NCI-H146 treated with DMSO at 0.1 percent for 48 hours (cell line): ENCODE measurements at regions not wholly inside any gene's neighbourhood (a gene's known extent, or its start where the extent isn't known, plus 50 kb on each side); places are given as distances from the start of the nearest gene placed in this dataset.

Source experiments
- DNase-seq: peaks from one replicate; lab custom pipeline; 2025; ENCODE audit not compliant: unreplicated experiment; lab: John Stamatoyannopoulos, UW

DNA sequence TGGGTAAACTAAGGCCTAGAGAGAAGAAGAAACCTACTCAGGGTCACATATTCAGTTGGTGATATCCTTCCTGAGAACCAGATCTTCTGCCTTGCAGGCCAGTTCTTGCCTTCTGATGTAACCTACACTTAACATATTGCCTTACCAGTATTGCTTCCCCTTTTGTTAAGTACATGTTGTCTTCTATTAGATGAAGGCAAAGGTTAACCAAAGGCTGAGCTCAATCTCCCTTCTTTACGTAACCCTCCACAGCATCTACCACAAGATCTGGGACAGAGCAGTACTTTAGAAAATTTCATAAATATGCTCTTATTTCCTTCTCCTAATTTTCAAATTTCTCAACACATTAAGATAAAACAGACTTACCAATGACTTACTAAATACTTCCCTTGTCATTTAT, 474.4 kb downstream of the SH2D1A start:
- no peak for DNase-seq

DNA sequence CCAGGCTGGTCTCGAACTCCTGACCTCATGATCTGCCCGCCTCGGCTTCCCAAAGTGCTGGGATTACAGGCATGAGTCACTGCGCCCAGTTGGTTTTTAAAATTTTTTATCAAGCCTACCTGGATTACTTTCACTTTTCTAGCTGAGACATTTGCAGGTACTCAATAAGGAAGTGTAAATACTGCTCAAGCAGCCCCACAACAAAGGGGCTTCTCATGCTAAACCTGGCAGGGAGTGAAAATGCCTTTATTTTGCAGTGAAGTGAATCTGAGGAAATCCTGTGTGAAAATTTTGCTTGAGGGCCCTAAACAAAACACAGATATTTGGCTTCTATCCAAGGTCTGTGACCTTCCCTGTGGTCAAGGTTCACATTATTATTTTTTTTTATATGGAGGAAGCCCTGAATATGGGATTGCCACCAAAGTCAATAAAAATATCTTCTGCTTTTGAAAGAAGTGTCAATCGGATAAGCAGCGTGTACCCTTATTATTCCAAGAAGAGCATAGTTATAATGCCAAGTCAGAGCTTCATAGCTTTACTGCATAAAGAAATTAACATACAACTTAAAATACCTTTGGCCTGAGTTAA, 481.0 kb downstream of the SH2D1A start:
- peak; percentile 75 for DNase-seq

GRCh38 chrX:124829930-124830329, 483.6 kb downstream of the SH2D1A start:
- DNase-seq: no peak

DNA sequence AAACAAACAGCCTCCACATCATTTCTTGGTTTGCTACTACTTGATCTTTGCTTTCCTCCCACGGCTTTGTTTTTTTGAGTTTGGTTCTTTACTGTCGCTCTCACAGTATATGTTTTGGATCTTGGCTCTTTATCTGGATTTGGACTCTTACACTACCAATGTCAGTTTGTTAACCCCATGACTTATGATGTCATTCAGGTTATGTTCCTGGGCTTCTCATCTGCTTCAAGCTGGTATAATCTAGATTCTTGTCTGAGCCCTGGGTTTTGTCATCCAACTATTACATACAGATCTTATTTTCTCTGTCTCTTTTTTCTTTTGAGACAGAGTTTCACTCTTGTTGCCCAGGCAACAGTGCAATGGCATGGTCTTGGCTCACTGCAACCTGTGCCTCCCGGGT, 482.9 kb upstream of the TEX13C start:
- no peak for DNase-seq

DNA sequence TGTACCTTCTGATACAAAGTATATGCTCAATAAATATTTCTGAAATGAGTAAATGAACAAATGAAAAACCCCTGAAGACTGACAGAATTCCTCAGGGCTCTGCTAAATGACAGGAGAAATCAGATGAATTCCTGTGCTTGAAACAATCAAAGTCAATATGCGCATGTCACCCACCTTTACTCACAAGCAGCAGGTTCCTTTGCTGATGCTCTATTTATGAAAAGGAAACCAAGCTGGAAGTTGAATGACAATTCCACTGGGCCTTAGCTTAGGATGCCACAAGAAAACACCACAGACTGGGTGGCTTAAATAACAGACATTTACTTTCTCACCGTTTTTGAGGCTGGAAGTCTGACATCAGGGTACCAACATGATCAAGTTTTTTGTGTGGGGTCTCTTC, 477.5 kb upstream of the TEX13C start:
- no peak for DNase-seq

GRCh38 chrX:124860736-124861135, 458.9 kb upstream of the TEX13C start:
- DNase-seq: no peak

DNA sequence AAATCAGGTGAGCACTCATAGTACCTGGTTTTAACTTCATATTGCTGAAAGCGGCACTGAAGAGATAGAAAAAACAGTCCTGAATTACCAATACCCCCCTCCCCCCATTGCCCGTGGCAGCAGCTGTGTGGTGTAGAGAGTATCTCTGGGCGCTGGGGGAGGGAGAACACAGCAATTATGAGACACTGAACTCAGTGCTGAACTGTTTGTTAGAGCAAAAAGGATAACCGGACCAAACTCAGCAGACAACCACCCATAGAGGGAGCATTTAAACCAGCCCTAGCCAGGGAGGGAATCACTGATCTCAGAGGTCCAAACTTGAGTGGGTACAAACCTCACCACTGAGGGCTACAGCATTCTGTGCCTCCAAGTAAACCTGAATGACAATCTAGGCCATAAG, 457.4 kb upstream of the TEX13C start:
- DNase-seq: no peak

DNA sequence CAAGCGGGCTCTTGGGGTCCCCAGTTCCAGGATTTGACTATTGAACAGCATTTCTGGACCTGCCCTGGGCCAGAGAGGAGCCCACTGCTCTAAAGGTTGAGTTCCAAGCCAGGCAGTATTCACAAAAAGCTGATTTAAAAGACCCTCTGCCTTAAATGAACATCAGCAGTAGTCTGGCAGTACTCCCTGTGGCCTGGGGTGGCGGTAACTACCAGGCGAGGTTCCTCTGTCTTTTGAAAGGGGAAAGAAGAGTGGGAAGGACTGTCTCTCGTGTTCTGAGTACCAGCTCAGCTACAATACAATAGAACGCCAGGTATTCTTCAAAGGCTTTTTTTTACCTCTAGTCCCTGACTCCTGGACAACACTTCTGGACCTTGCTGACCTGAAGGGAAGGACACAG, 456.4 kb upstream of the TEX13C start:
- no peak for DNase-seq

DNA sequence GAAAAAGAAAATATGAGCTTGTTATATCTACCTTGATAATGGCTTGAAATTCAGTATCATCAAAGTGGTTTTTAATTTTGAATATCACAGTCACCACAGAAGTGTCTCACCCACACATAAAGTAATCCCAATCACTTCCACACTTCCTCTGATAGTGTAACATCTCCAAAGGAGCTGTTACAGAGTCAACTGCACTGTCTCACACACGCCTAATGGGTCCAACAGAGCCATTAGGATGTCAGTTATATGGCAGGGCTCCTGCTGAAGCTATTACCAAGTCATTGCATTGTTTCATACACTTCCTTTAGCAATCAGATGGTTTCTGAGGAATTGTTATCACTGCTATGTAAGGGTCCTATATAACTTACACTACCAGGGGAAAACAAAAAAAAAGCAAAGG, 432.1 kb upstream of the TEX13C start:
- no peak for DNase-seq

DNA sequence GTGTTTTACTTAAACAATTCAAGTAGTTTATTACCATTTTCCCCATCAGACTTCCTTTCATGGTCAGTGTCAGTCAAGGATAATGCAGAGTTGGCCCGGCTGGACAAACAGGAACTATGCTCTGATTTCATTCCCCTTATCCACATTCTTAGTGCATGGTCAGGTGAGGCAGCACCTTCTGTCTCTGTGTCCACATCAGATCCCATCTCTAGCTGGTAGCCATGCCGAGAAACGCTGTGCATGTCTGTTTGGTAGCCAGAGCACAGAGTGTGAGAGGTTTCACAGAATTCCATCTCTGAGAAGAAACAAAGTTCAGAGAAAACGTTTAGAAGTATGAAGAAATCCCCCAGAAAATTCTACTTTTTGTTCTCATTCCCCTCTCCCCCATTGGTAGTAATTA, 423.7 kb upstream of the TEX13C start:
- peak; percentile 41 for DNase-seq

DNA sequence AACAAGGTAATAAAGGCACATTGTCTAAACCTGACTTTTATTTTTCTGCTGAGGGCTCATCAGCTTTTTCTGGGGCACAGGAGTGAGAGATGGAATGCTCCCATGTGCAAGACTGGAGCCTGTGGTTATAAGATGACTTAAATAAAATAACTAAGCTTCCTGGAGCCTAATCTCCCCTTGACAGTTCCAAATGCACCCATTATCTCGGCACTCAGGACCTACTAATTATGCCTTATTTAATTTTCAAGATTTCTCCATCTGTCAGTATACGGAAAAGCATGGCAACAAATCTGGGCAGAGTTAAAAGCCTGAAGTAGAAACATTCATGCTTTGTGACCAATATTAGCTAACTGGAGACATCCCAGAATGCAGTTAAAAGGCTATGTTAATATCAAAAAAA, 416.7 kb upstream of the TEX13C start:
- no peak for DNase-seq

GRCh38 chrX:124910611-124911010, 409.1 kb upstream of the TEX13C start:
- DNase-seq: no peak

DNA sequence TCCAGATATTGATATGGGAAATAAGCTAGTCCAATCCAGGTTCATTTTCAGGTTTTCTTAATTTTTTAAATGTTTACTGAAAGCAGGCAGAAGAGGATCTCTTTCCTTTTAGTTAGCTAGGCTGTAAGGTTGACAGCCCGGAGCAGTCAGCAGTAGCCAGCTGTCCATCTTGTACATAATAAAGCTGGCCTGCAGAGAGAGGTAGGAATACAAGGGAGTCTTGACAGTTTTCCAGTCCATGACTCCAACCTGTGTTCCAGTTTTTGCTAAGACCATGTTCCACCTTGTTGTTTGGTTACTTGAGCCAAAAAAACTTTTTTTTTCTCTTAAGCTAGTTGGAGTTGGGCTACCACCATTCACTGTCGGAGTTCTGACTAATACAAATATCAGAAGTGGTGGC, 402.7 kb upstream of the TEX13C start:
- DNase-seq: no peak

DNA sequence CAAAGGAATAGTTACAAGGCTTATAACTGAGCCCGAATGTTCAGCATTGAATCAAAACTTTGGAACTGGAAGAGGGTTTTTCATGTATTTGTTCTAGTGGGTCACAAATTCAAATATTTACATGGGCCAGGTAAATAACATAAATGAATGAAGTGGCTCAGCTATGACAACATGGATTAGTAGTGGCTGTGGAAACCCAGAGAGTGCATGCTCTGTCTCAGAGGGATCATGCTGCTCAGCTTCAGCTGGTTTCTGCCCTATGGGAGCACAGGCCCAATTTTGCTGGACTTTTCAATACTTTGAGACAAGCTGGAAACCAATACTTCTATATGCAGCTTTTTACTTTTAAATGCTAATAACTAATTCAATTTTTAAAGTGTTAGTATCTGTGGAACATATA, 394.0 kb upstream of the TEX13C start:
- DNase-seq: no peak

DNA sequence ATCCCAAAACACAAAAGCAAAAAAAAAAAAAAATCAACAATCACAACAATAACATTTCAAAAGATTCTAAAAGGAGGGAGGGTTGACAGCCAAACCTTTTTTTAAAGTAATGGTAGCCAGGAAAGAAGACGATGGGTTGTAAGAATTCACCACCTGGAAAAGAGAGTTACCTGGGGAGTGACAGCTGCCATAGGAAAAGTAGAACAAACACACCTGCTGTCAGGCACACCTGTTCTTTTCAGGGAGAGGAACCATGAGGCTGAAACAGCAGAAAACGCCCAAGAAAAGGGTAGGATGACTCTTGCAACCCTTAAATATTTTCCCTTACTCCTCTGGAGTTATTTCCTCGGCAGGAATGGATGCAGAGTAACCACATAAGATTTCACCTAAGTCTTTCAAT, 388.4 kb upstream of the TEX13C start:
- peak; percentile 97 for DNase-seq

DNA sequence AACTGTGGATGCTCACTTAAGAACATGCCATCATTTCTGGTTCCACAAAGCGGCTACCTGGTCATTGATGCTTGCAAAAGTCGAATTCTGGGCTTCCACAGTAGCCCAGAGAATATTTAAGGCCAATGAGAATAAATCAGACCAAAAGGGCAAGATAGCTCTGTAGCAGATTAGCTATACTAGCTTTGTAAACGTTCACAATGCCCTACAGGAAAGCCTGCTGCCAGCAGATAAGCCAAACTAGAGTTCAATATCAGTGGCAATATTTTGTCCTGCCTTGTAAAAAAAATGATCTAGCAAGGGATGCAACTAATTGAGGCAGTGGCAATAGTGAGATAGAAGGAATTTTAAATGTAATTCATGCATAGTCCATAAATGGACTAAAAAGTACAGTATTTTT, 387.7 kb upstream of the TEX13C start:
- DNase-seq: peak; percentile 83

DNA sequence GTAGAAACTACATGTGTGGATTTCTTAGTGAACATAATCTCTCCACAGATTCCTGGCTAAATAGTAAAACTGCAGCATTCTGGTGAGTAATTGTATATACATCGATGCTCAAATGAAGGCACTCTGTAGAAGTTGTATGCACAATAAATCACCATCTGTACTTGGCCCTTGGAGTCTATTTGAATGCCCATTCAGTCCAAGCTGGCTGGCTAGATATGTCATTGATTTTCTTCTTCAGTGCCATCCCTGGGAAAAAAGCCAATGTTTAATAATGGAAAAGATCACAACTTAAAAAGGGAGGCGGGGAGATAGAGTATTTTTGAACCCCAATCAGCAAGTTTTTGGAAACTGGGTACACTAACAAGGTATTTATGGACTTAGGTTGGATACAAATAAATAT, 381.0 kb upstream of the TEX13C start:
- DNase-seq: no peak

GRCh38 chrX:124940531-124940930, 379.1 kb upstream of the TEX13C start:
- DNase-seq: no peak

DNA sequence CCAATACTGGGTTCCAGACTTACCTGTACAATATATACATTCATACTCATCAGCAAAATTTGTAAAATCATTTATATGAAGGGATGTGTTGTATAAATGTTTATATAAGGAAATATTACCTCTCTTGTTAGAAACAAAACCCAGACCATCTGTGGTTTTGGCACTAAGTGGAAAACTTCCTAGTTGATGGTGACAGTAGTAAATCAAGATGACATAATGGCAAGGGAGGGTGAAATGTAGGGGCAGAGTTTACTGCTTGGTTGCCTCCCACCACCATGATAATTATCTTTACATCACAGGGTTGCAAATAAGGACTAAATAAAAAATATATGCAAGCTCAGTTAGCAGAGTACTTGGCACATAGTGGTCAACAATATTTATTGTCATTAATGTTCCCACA, 365.3 kb upstream of the TEX13C start:
- no peak for DNase-seq

DNA sequence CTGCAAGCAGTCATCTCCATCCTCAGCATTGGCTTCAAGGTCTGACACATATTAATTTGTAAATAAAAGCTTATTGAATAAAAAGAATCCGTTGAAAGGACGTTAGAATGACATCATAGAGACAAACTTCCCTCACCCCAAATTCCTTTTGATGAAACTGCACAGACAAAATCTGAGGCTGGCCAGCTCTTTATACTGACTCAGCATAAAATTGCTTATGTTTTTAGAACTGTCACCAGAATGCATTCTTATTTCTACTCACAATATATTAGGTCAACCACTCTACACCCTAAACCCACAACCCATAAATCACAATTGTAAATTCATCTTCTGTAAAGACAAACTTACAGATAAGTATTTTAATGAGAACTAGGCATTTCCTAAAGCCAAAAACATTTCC, 359.2 kb upstream of the TEX13C start:
- no peak for DNase-seq

DNA sequence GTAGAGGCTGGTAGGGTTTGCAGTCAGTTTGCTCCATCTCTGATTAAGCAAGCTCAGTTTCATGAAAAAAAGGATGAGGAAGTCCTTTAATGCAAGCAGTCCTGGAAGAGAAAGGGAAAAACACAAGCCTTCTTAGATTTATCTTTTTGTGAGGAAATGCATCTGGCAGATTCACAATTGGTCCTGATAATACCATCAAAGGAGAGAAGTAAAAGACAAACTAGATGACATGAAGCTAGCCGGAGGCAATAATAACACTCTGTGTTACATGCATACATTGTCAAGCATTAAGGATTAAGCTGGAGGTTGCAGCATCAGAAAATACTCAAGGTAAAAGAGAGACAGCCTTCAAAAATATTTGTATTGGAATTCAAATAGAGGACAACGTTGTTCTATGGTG, 356.0 kb upstream of the TEX13C start, which contains the start of gene TENM1:
Gene TENM1 (minus strand): TSS at position 101 of the 400 bp plus-strand sequence.
- no peak for DNase-seq

GRCh38 chrX:124975456-124975855, 344.2 kb upstream of the TEX13C start:
- DNase-seq: no peak

- no peak for DNase-seq
Observed at GRCh38 chrX:124981420-124981819, 338.3 kb upstream of the TEX13C start.
